IMR-90 (cell line): ENCODE measurements at regions not wholly inside any gene's neighbourhood (a gene's known extent, or its start where the extent isn't known, plus 50 kb on each side); places are given as distances from the start of the nearest gene placed in this dataset.

Experiments
- ATAC-seq: fragments of 200-7000 bp; cut with Tn5 transposase; 2 replicates; pipeline ENCODE4 v1.9.1; 2020; ENCODE audit warnings: low read depth, mild to moderate bottlenecking, moderate library complexity
- BruUV-seq: library from RNA; stranded (reverse); fragments of 400-500 nt; replicated peaks from 2 replicates; lab custom pipeline; 2021; lab: Mats Ljungman, UMichigan
- CTCF ChIA-PET: fragments of 300-600 bp; formaldehyde crosslinking; extraction: SDS; loops from one replicate; lab custom pipeline; 2021; ENCODE audit warnings: antibody characterized with exemption; lab: Yijun Ruan, JAX
- POLR2A ChIA-PET: fragments of 300-600 bp; sonication (Branson Sonifier 250); formaldehyde crosslinking; loops from one replicate; lab custom pipeline; 2022; ENCODE audit warnings: antibody characterized with exemption; ENCODE audit not compliant: unreplicated experiment; lab: Charles Lee
- DNase-seq: peaks from one replicate; pipeline ENCODE4 v3.0.0; 2013
- H2AFZ ChIP-seq: replicated peaks from 2 replicates; pipeline ENCODE3; 2013; ENCODE audit warnings: low read length, mild to moderate bottlenecking; ENCODE audit not compliant: poor library complexity
- H2AK5ac ChIP-seq: 2 replicates; pipeline ENCODE4 v1.6.1; 2013; ENCODE audit warnings: low read depth, low read length, inconsistent platforms
- H2AK9ac ChIP-seq: replicated peaks from 2 replicates; pipeline ENCODE3; 2013; ENCODE audit warnings: mild to moderate bottlenecking, low read depth, low read length, moderate library complexity; ENCODE audit not compliant: poor library complexity
- H2BK120ac ChIP-seq: 2 replicates; pipeline ENCODE4 v1.6.1; 2013; ENCODE audit warnings: low read depth, low read length, inconsistent platforms
- H2BK15ac ChIP-seq: 3 replicates; pipeline ENCODE4 v1.6.1; 2013; ENCODE audit warnings: low read depth, low read length, inconsistent platforms
- H2BK20ac ChIP-seq: 2 replicates; pipeline ENCODE4 v1.6.1; 2013; ENCODE audit warnings: low read depth, mild to moderate bottlenecking, inconsistent platforms, low read length, moderate library complexity
- H2BK5ac ChIP-seq: 2 replicates; pipeline ENCODE4 v1.6.1; 2013; ENCODE audit warnings: mild to moderate bottlenecking, low read depth, low read length, inconsistent platforms; ENCODE audit not compliant: poor library complexity, severe bottlenecking
- H3K14ac ChIP-seq: replicated peaks from 2 replicates; pipeline ENCODE4 v1.6.1; 2013; ENCODE audit warnings: low read depth, low read length, inconsistent platforms
- H3K18ac ChIP-seq: 2 replicates; pipeline ENCODE4 v1.6.1; 2013; ENCODE audit warnings: low read depth, low read length, control low read depth
- H3K23ac ChIP-seq: 2 replicates; pipeline ENCODE4 v1.6.1; 2013; ENCODE audit warnings: low read depth, low read length, inconsistent platforms
- H3K27ac ChIP-seq: 2 replicates; pipeline ENCODE4 v1.5.1; 2013; ENCODE audit warnings: mild to moderate bottlenecking, control low read depth, low read length; ENCODE audit not compliant: insufficient read depth
- H3K27me3 ChIP-seq: 2 replicates; pipeline ENCODE4 v1.6.1; 2013; ENCODE audit warnings: low read length; ENCODE audit not compliant: control insufficient read depth, insufficient read depth
- H3K36me3 ChIP-seq: 2 replicates; pipeline ENCODE4 v1.6.1; 2013; ENCODE audit warnings: low read length, mixed read lengths; ENCODE audit not compliant: control insufficient read depth, insufficient read depth
- H3K4ac ChIP-seq: 2 replicates; pipeline ENCODE4 v1.6.1; 2013; ENCODE audit warnings: low read depth, low read length, inconsistent platforms
- H3K4me1 ChIP-seq: 2 replicates; pipeline ENCODE4 v1.6.1; 2013; ENCODE audit warnings: low read length, mixed read lengths; ENCODE audit not compliant: control insufficient read depth, insufficient read depth
- H3K4me2 ChIP-seq: 2 replicates; pipeline ENCODE4 v1.6.1; 2013; ENCODE audit warnings: low read depth, mild to moderate bottlenecking, control low read depth, low read length, moderate library complexity
- H3K4me3 ChIP-seq: 2 replicates; pipeline ENCODE4 v1.5.1; 2013; ENCODE audit warnings: low read depth, mild to moderate bottlenecking, control low read depth, low read length, moderate library complexity; ENCODE audit not compliant: insufficient read depth
- H3K56ac ChIP-seq: 2 replicates; pipeline ENCODE4 v1.6.1; 2013; ENCODE audit warnings: low read length, inconsistent platforms; ENCODE audit not compliant: insufficient read depth; ENCODE audit errors: extremely low read depth
- H3K79me1 ChIP-seq, 2 experiments: 2 replicates each; pipeline ENCODE4 v1.6.1; 2013; ENCODE audit warnings: low read length in 2 of 2, inconsistent platforms in 1 of 2, low read depth in 1 of 2
- H3K9ac ChIP-seq: 2 replicates; pipeline ENCODE4 v1.6.1; 2013; ENCODE audit warnings: low read depth, low read length, control low read depth
- H3K9me1 ChIP-seq: 2 replicates; pipeline ENCODE4 v1.6.1; 2013; ENCODE audit warnings: low read length, inconsistent platforms; ENCODE audit not compliant: insufficient read depth
- H3K9me3 ChIP-seq: 2 replicates; pipeline ENCODE4 v1.6.1; 2013; ENCODE audit warnings: low read length; ENCODE audit not compliant: control insufficient read depth, insufficient read depth
- H4K20me1 ChIP-seq: 2 replicates; pipeline ENCODE4 v1.6.1; 2013; ENCODE audit warnings: low read length, inconsistent platforms; ENCODE audit not compliant: insufficient read depth
- H4K5ac ChIP-seq: 2 replicates; pipeline ENCODE4 v1.6.1; 2013; ENCODE audit warnings: mild to moderate bottlenecking, low read depth, low read length, control low read depth
- H4K8ac ChIP-seq, 2 experiments: 2 replicates each; pipeline ENCODE4 v1.6.1; 2013; ENCODE audit warnings: low read depth in 2 of 2, low read length in 2 of 2, control low read depth in 1 of 2, inconsistent platforms in 1 of 2
- H4K91ac ChIP-seq: 2 replicates; pipeline ENCODE4 v1.6.1; 2013; ENCODE audit warnings: low read depth, low read length, inconsistent platforms; ENCODE audit not compliant: insufficient read depth
- BHLHE40 ChIP-seq: fragments of 150-350 bp; IDR thresholded peaks from 2 replicates; pipeline ENCODE4 v1.6.1; 2016; ENCODE audit warnings: mild to moderate bottlenecking, low read depth, low read length
- CHD1 ChIP-seq: IDR thresholded peaks from 2 replicates; pipeline ENCODE4 v1.6.1; 2012; ENCODE audit warnings: low read depth, low read length, improper control_type of control experiment
- FOS ChIP-seq: fragments of 150-350 bp; IDR thresholded peaks from 2 replicates; pipeline ENCODE4 v1.6.1; 2016; ENCODE audit warnings: low read depth, low read length
- MAFK ChIP-seq: IDR thresholded peaks from 2 replicates; pipeline ENCODE4 v1.6.1; 2012; ENCODE audit warnings: low read depth, low read length, improper control_type of control experiment
- MXI1 ChIP-seq: IDR thresholded peaks from 2 replicates; pipeline ENCODE4 v1.6.1; 2012; ENCODE audit warnings: low read depth, mild to moderate bottlenecking, low read length, moderate library complexity, borderline replicate concordance
- POLR2A ChIP-seq: IDR thresholded peaks from 2 replicates; pipeline ENCODE4 v1.6.1; 2012; ENCODE audit warnings: mild to moderate bottlenecking, low read depth, low read length
- SMC3 ChIP-seq: fragments of 150-350 bp; IDR thresholded peaks from 2 replicates; pipeline ENCODE4 v1.6.1; 2016; ENCODE audit warnings: low read depth, mild to moderate bottlenecking, antibody characterized with exemption, low read length, moderate library complexity
- WGBS, 2 experiments: methylation state at CpG; one replicate each; pipeline versions ENCODE4 v1.1.5 to v1.1.7; 2013; ENCODE audit warnings: missing lambda C conversion rate in 2 of 2; ENCODE audit not compliant: insufficient read length in 1 of 2; ENCODE audit errors: extremely low coverage in 2 of 2; 5-methylcytosine and 5-hydroxymethylcytosine counted together
- dilution Hi-C: fragments of 300-500 bp; cut with HindIII; formaldehyde crosslinking; loops from one replicate; pipeline ENCODE4 v1.14.3; 2018; ENCODE audit warnings: low sequenced_read_pairs; ENCODE audit not compliant: unreplicated experiment
- in situ Hi-C: fragments of 300-500 bp; cut with MboI; formaldehyde crosslinking; loops from 3 replicates; pipeline ENCODE4 v1.14.3; 2019; ENCODE audit warnings: low sequenced_read_pairs, inconsistent platforms, mixed read lengths
- intact Hi-C: fragments of 100-400 bp; cut with micrococcal nuclease; formaldehyde crosslinking; loops from 2 replicates; pipeline ENCODE4 v1.10.0; 2022
- TF ChIP-seq, protein P1 (sequence below): fragments of 150-350 bp; IDR thresholded peaks from 2 replicates; pipeline ENCODE4 v1.6.1; 2016; ENCODE audit warnings: low read depth, mild to moderate bottlenecking, low read length, moderate library complexity, borderline replicate concordance

DNA sequence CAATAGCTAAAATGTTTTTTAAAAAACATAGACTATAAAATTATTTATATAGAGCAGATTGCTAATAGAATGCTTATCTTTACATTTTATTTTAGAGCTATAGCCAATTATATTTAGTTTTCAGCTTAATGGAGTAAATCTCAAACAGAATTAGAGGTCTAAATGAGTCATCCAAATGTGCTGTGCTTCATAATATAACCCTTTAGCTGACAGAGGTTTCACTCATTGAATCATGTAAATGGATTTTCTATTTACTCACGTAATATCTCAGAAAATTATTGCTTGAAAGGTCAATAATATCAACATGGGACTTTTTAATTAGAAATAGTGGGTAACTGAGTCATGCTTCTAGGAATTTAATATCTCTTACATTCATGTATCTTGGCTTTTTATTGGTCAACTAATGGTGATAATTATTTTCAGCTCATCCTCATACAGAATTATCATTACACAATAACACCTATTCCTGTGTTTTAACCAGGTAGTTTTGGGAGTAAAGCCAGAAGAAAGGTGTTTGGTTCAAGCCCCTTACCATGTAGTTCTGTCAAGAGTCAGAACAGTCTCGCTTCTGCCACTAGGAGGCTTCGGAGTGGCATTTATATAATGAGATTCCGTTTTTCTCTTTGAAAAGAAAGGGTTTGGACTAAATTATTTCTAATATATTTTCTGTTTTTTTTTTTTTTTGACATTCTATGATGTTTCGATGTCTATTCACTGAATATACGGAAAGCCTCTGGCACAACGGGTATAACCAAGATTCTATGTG is 217.6 kb downstream of the CDH7 start:
- no peak overlapping the region for H2AK9ac ChIP-seq
- in situ Hi-C loops (no loop called here), dilution Hi-C loops (no loop called here), intact Hi-C loops (no loop called here)
- TF ChIP-seq SMC3 (no peak), POLR2A (no peak), CHD1 (no peak), FOS (no peak), BHLHE40 (no peak), MAFK (no peak), MXI1 (no peak)
- TF ChIP-seq, protein P1, sequence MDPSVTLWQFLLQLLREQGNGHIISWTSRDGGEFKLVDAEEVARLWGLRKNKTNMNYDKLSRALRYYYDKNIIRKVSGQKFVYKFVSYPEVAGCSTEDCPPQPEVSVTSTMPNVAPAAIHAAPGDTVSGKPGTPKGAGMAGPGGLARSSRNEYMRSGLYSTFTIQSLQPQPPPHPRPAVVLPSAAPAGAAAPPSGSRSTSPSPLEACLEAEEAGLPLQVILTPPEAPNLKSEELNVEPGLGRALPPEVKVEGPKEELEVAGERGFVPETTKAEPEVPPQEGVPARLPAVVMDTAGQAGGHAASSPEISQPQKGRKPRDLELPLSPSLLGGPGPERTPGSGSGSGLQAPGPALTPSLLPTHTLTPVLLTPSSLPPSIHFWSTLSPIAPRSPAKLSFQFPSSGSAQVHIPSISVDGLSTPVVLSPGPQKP: no peak
- H2AFZ ChIP-seq: no peak overlapping the region
- H3K79me1 ChIP-seq: no peaks in the 10 kb centered on the region
- ChIA-PET POLR2A (no interaction called here), CTCF (interaction anchor here (0.7 kb wide), 1 partner anchor 1175 kb away, joined by 3 read pairs; no protein-coding TSS in a partner anchor)
- H3K23ac ChIP-seq: no peak overlapping the region
- no peak overlapping the region for H4K5ac ChIP-seq
- no peak overlapping the region for H3K56ac ChIP-seq
- H2BK20ac ChIP-seq: no peak overlapping the region
- no peaks in the 10 kb centered on the region for H3K27me3 ChIP-seq
- H3K9me3 ChIP-seq: no peaks in the 10 kb centered on the region
- no peak overlapping the region for H4K8ac ChIP-seq
- H3K27ac ChIP-seq: no peak overlapping the region
- H4K91ac ChIP-seq: no peak overlapping the region
- H2AK5ac ChIP-seq: no peak overlapping the region
- H3K9me1 ChIP-seq: no peaks in the 10 kb centered on the region
- H3K4ac ChIP-seq: no peak overlapping the region
- H2BK15ac ChIP-seq: no peak overlapping the region
- no peak overlapping the region for H2BK120ac ChIP-seq
- no peak overlapping the region for H3K4me2 ChIP-seq
- no peak overlapping the region for H2BK5ac ChIP-seq
- no peaks in the 10 kb centered on the region for H3K4me1 ChIP-seq
- H3K4me3 ChIP-seq: no peak overlapping the region
- no peak overlapping the region for H3K18ac ChIP-seq
- no CpG with 5 or more reads among the region's 7 CpGs for WGBS, 2 experiments
- H4K20me1 ChIP-seq: no peaks in the 10 kb centered on the region
- H3K36me3 ChIP-seq: no peaks in the 10 kb centered on the region
- H3K9ac ChIP-seq: no peak overlapping the region
- no TSS peak for BruUV-seq
- no peak for ATAC-seq
- DNase-seq: no peak
- H3K14ac ChIP-seq: no peak overlapping the region
